ENCODE measurements at regions not wholly inside any gene's neighbourhood (a gene's known extent, or its start where the extent isn't known, plus 50 kb on each side); places are given as distances from the start of the nearest gene placed in this dataset.

DNA sequence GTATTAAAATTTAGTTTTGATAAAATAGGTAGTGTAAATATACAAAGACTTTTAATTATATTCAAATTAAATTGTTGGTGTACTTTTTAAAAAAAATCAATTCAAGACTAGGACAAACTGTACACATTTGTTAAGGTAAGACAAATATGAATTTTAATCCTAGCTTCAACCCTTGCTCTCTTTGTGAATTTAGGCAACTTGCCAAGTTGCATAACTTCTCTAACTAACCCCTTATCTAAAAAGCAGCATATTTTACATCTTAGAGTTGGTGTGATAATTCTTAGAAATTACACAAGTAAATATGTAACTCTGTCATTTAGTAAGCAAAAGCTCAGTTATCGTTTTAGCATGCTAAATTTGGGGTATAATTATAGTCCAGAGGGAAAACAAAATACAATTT, 78.1 kb upstream of the FSTL5 start:
- Histone ChIP-seq H3K36me3 (ENCODE audit: insufficient read depth, low read length) (no peaks in the 10 kb centered on the region), H3K9me3 (ENCODE audit: insufficient read depth, low read depth, low read length) (no peaks in the 10 kb centered on the region), H3K9me2 (replicated peaks; ENCODE audit: low read depth, low read length) (no peaks in the 10 kb centered on the region), H4K20me1 (ENCODE audit: insufficient read depth, low read length, poor library complexity, severe bottlenecking) (no peaks in the 10 kb centered on the region), H3K4me1 (ENCODE audit: insufficient read depth, low read length, poor library complexity, severe bottlenecking) (no peaks in the 10 kb centered on the region), H3K27me3 (ENCODE audit: insufficient read depth, low read length, poor library complexity, severe bottlenecking) (no peaks in the 10 kb centered on the region), H3K79me2 (ENCODE audit: insufficient read depth, low read length) (no peaks in the 10 kb centered on the region), H3K9ac (ENCODE audit: low read depth, low read length, poor library complexity, severe bottlenecking) (no peak overlapping the region), H2AFZ (ENCODE audit: low read length) (no peak overlapping the region), H3K4me3 (ENCODE audit: low read length, poor library complexity, severe bottlenecking) (no peak overlapping the region), H3K4me2 (ENCODE audit: low read depth, low read length, poor library complexity, severe bottlenecking) (no peak overlapping the region), H3F3A (ENCODE audit: low read depth) (no peaks in the 10 kb centered on the region)
- TF ChIP-seq, protein P1, sequence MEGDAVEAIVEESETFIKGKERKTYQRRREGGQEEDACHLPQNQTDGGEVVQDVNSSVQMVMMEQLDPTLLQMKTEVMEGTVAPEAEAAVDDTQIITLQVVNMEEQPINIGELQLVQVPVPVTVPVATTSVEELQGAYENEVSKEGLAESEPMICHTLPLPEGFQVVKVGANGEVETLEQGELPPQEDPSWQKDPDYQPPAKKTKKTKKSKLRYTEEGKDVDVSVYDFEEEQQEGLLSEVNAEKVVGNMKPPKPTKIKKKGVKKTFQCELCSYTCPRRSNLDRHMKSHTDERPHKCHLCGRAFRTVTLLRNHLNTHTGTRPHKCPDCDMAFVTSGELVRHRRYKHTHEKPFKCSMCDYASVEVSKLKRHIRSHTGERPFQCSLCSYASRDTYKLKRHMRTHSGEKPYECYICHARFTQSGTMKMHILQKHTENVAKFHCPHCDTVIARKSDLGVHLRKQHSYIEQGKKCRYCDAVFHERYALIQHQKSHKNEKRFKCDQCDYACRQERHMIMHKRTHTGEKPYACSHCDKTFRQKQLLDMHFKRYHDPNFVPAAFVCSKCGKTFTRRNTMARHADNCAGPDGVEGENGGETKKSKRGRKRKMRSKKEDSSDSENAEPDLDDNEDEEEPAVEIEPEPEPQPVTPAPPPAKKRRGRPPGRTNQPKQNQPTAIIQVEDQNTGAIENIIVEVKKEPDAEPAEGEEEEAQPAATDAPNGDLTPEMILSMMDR (conservative IDR thresholded peaks at IDR 0.05; ENCODE audit: low read length) = no peak
- no peak for TF ChIP-seq EZH2phosphoT487 (IDR thresholded peaks at IDR 0.05; ENCODE audit: borderline replicate concordance)

DNA sequence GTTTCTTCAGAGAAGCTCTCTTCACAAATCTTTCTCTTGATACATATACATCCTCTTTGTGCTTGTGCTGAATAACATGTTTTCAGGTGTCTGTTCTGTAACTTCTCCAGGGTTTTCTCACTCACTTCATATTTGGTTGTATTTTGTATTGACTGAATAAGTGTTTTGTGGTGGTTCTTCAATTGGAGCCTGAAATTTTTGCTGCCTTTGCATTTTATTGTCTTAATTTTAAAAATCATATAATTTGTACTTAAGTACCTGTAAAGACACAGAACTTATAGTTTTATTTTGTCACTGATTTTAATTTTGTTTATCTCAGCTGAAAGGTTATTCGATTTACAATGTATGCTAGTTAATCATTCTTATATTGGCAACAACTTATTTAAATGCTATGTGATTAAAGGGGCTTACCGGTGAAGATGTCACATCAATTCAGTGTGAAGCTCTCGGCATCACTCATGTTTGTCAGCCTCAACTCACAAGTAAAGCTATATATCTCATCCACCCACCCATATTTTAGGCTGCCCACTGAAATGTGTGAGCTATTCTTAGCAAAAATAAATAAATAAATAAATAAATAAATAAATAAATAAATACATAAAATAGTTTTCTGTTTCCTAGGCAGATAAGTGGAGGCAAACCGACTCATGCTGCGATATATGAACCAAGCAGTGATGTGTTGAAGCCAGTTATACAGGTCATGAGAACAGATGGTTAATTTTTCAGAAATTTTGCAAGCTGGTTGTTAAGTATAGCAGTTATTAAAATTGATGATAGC, 76.4 kb upstream of the FSTL5 start:
- no peak overlapping the region for H2AFZ ChIP-seq (ENCODE audit: low read length)
- no peaks in the 10 kb centered on the region for H3K4me1 ChIP-seq (ENCODE audit: insufficient read depth, low read length, poor library complexity, severe bottlenecking)
- H3K79me2 ChIP-seq (ENCODE audit: insufficient read depth, low read length) = no peaks in the 10 kb centered on the region
- no peak overlapping the region for H3K9ac ChIP-seq (ENCODE audit: low read depth, low read length, poor library complexity, severe bottlenecking)
- H3K9me3 ChIP-seq (ENCODE audit: insufficient read depth, low read depth, low read length) = no peaks in the 10 kb centered on the region
- TF ChIP-seq, protein P1 (conservative IDR thresholded peaks at IDR 0.05; ENCODE audit: low read length) = no peak
- TF ChIP-seq EZH2phosphoT487 (IDR thresholded peaks at IDR 0.05; ENCODE audit: borderline replicate concordance) = no peak
- no peak overlapping the region for H3K4me2 ChIP-seq (ENCODE audit: low read depth, low read length, poor library complexity, severe bottlenecking)
- H4K20me1 ChIP-seq (ENCODE audit: insufficient read depth, low read length, poor library complexity, severe bottlenecking) = no peaks in the 10 kb centered on the region
- H3K9me2 ChIP-seq (replicated peaks; ENCODE audit: low read depth, low read length) = no peaks in the 10 kb centered on the region
- H3F3A ChIP-seq (ENCODE audit: low read depth) = no peaks in the 10 kb centered on the region
- no peak overlapping the region for H3K4me3 ChIP-seq (ENCODE audit: low read length, poor library complexity, severe bottlenecking)
- H3K27me3 ChIP-seq (ENCODE audit: insufficient read depth, low read length, poor library complexity, severe bottlenecking) = no peaks in the 10 kb centered on the region
- H3K36me3 ChIP-seq (ENCODE audit: insufficient read depth, low read length) = no peaks in the 10 kb centered on the region

DNA sequence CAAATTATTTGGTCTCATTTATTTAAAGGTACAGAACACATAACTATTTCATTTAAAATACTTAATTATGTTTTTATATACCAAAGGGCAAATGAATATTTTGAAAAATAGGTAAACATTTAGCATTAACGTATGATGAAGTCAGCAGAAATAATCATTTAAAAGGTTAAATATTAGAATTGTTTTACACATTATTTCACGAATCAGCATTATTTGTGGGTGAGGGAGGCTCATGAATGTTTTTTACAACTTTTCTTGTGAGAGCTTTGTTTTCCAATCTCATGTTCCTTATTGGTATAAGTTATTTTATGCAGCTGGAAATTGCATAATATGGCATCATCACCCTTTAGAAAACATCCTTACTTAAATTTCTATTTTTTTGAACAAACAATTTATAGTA, 73.9 kb upstream of the FSTL5 start:
- H4K20me1 ChIP-seq (ENCODE audit: insufficient read depth, low read length, poor library complexity, severe bottlenecking) = no peaks in the 10 kb centered on the region
- H3K4me1 ChIP-seq (ENCODE audit: insufficient read depth, low read length, poor library complexity, severe bottlenecking) = no peaks in the 10 kb centered on the region
- H3F3A ChIP-seq (ENCODE audit: low read depth) = no peaks in the 10 kb centered on the region
- TF ChIP-seq, protein P1 (conservative IDR thresholded peaks at IDR 0.05; ENCODE audit: low read length) = no peak
- no peak for TF ChIP-seq EZH2phosphoT487 (IDR thresholded peaks at IDR 0.05; ENCODE audit: borderline replicate concordance)
- no peak overlapping the region for H3K4me2 ChIP-seq (ENCODE audit: low read depth, low read length, poor library complexity, severe bottlenecking)
- no peaks in the 10 kb centered on the region for H3K27me3 ChIP-seq (ENCODE audit: insufficient read depth, low read length, poor library complexity, severe bottlenecking)
- H3K36me3 ChIP-seq (ENCODE audit: insufficient read depth, low read length) = no peaks in the 10 kb centered on the region
- H3K9me3 ChIP-seq (ENCODE audit: insufficient read depth, low read depth, low read length) = no peaks in the 10 kb centered on the region
- no peaks in the 10 kb centered on the region for H3K79me2 ChIP-seq (ENCODE audit: insufficient read depth, low read length)
- H3K4me3 ChIP-seq (ENCODE audit: low read length, poor library complexity, severe bottlenecking) = no peak overlapping the region
- no peaks in the 10 kb centered on the region for H3K9me2 ChIP-seq (replicated peaks; ENCODE audit: low read depth, low read length)
- H2AFZ ChIP-seq (ENCODE audit: low read length) = no peak overlapping the region
- no peak overlapping the region for H3K9ac ChIP-seq (ENCODE audit: low read depth, low read length, poor library complexity, severe bottlenecking)

All from Loucy (cell line).